Adipocyte (in vitro differentiated cells): ENCODE measurements at regions not wholly inside any gene's neighbourhood (a gene's known extent, or its start where the extent isn't known, plus 50 kb on each side); places are given as distances from the start of the nearest gene placed in this dataset.

ENCODE experiments used
- DNase-seq: peaks from one replicate; pipeline ENCODE4 v3.0.0-alpha.2; 2015; ENCODE audit warnings: low read depth
- H3K27me3 ChIP-seq: replicated peaks from 2 replicates; pipeline ENCODE4 v1.7.0; 2013; ENCODE audit warnings: mild to moderate bottlenecking, low read length, moderate library complexity; ENCODE audit not compliant: control insufficient read depth, insufficient read depth
- H3K36me3 ChIP-seq: 2 replicates; pipeline ENCODE4 v1.7.0; 2013; ENCODE audit warnings: low read length, mild to moderate bottlenecking, moderate library complexity; ENCODE audit not compliant: control insufficient read depth, insufficient read depth, severe bottlenecking
- H3K4me1 ChIP-seq: 2 replicates; pipeline ENCODE4 v1.7.0; 2013; ENCODE audit warnings: mild to moderate bottlenecking, low read length, moderate library complexity; ENCODE audit not compliant: control insufficient read depth, insufficient read depth
- H3K4me3 ChIP-seq: 2 replicates; pipeline ENCODE4 v1.7.0; 2013; ENCODE audit warnings: mild to moderate bottlenecking, low read length, moderate library complexity
- H3K9ac ChIP-seq: 2 replicates; pipeline ENCODE4 v1.7.0; 2013; ENCODE audit warnings: mild to moderate bottlenecking, low read length, moderate library complexity
- H3K9me3 ChIP-seq: 2 replicates; pipeline ENCODE4 v1.7.0; 2013; ENCODE audit warnings: mild to moderate bottlenecking, low read length, moderate library complexity; ENCODE audit not compliant: control insufficient read depth

DNA sequence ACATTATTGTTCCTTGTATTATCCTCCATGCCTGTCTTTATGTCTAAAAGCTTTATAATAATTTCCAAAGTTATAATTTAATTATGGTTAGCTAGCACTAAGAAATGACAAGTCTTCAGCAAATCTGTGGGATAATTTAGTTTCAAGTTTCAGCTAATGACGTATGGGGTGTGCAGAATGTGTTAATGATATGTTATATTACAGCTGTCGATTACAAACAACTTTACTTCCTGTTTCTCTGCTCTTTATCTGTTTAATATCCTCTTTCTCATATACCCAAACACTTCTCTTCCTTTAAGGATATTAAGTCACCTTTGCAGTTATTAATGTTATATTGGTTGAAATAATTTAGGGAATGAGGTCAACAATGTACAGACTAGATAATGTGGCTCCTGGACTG, 161.8 kb downstream of the CASP12 start:
- no peaks in the 10 kb centered on the region for H3K27me3 ChIP-seq
- no peaks in the 10 kb centered on the region for H3K9me3 ChIP-seq
- no peak for DNase-seq
- H3K4me1 ChIP-seq = no peaks in the 10 kb centered on the region
- no peak overlapping the region for H3K9ac ChIP-seq
- no peaks in the 10 kb centered on the region for H3K36me3 ChIP-seq
- H3K4me3 ChIP-seq = no peak overlapping the region

DNA sequence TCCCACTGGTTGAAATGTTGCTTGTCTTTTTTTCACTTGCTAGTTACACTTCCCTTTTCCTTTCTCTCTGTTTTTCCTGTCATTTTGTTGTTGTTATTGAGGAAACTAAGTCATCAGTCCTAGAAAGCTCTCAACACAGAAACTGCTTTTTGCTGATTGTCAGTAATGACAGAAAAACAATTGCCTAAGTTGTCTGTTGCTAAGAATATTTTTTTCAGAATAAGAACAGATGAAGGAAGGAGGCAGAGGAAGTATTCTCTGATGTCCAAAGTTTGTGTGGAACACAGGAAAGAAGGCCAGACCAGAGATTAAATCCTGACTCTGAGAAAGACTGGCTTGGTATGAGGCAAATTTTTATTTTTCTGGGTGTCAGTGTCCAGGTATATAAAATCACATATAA, 163.3 kb downstream of the CASP12 start:
- Histone ChIP-seq H3K9me3 (no peaks in the 10 kb centered on the region), H3K4me3 (no peak overlapping the region), H3K27me3 (no peaks in the 10 kb centered on the region), H3K4me1 (no peaks in the 10 kb centered on the region), H3K9ac (no peak overlapping the region), H3K36me3 (no peaks in the 10 kb centered on the region)
- no peak for DNase-seq

DNA sequence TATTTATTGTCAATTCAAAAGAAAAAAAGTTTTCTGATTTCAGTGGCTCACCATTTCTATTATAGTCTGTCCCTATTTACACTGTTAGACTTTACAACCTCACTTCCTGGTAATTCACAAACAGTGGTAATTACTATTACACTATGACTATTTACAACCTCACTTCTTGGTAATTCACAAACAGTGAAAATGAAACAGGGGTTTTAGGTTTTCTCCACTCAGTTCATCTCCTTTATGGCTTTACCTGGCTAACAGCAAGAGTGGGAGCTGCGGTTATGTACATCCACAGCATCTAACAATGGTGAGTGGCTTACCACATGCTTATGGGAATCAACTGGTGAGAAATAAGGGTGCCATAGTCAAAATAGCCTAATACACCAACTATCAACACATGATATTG, 166.4 kb downstream of the CASP12 start:
- H3K27me3 ChIP-seq = no peaks in the 10 kb centered on the region
- H3K4me1 ChIP-seq = no peaks in the 10 kb centered on the region
- no peak for DNase-seq
- no peaks in the 10 kb centered on the region for H3K36me3 ChIP-seq
- no peak overlapping the region for H3K4me3 ChIP-seq
- H3K9me3 ChIP-seq = no peaks in the 10 kb centered on the region
- H3K9ac ChIP-seq = no peak overlapping the region

DNA sequence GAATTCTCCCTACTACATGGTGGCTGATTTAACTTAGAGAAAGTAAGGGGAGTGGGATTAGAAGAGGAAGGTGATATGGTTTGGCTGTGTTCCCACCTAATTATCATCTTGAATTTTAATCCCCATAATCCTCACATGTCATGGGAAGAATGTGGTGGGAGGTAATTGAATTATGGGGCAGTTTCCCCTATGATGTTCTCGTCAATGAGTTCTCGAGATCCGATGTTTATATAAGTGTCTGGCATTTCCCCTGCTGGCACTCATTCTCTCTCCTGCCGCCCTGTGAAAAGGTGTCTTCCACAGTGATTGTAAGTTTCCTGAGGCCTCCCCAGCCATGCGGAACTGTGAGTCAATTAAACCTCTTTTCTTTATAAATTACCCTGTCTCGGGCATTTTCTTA, 169.3 kb downstream of the CASP12 start:
- Histone ChIP-seq H3K9me3 (no peaks in the 10 kb centered on the region), H3K4me1 (no peaks in the 10 kb centered on the region), H3K27me3 (no peaks in the 10 kb centered on the region), H3K4me3 (no peak overlapping the region), H3K36me3 (no peaks in the 10 kb centered on the region), H3K9ac (no peak overlapping the region)
- DNase-seq = no peak

DNA sequence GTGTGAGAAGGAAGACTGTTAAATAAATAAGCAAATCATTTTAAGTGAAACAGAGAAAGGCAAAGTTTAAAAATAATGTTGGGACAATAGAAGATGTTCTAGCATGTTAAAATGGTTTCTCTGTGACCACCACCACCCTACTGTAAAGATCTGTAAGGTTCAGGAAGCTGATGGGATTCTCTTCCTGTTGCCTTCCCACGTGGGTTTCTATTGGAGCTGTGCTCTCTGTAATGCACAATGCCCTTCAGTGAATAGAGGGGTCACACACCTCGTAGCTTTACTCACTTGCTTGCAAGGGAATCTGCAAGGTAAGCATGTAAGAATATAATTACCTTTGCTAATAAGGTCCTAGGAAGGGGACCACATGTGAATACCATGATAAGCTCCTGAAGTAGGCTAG, 170.5 kb downstream of the CASP12 start:
- Histone ChIP-seq H3K9ac (no peak overlapping the region), H3K4me3 (no peak overlapping the region), H3K9me3 (peaks cover 2% of the 10 kb centered on the region), H3K27me3 (no peaks in the 10 kb centered on the region), H3K36me3 (no peaks in the 10 kb centered on the region), H3K4me1 (no peaks in the 10 kb centered on the region)
- DNase-seq = no peak

DNA sequence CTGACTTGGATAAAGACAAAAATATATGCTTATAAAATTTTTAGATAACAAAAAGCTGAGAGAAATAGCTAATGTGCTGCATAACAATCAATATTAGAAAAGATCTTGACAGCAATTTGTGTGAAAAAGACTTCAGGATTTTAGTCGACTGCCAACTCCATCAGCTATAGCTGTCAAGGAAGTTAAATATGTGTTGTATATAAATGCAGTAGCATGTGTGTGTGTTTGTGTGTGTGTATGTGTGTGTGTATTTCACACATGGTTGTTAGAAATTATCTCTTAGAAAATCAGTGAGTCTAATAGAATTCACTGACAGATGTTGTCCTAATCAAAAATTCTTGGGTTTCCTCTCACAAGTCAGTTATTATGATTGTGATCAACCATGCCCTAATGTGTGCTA, 171.2 kb downstream of the CASP12 start:
- H3K4me3 ChIP-seq = no peak overlapping the region
- no peaks in the 10 kb centered on the region for H3K27me3 ChIP-seq
- H3K9ac ChIP-seq = no peak overlapping the region
- no peaks in the 10 kb centered on the region for H3K36me3 ChIP-seq
- no peaks in the 10 kb centered on the region for H3K4me1 ChIP-seq
- no peak for DNase-seq
- peaks cover 2% of the 10 kb centered on the region for H3K9me3 ChIP-seq

DNA sequence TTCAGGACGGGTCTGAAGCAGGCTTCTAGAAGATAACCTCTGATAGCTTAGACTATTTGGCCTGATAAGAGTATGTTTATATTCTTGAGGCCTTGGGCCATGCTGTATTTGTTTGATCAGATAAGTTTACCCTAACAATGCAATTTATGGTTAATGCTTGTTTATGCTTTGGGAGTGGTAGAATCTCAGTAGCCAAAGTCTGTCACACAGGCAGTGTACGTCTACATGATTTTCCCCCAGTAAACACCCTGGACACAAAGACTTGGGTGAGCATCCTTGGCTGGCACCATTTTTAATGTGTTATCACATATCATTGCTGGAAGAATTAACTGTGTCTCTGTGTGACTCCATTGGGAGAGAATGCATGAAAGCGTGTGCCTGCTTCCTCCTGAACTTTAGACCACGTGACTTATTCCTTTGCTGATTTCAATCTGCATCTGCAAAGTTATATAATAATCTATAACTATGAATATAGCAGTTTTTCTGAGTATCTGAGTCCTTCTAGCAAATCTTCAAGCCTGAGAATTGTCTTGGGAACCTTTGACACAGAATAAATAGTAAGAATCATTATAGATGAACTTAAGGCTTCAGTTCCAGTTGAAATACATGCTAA, 172.4 kb downstream of the CASP12 start:
- Histone ChIP-seq H3K9me3 (peaks cover 2% of the 10 kb centered on the region), H3K4me1 (no peaks in the 10 kb centered on the region), H3K27me3 (no peaks in the 10 kb centered on the region), H3K4me3 (no peak overlapping the region), H3K9ac (no peak overlapping the region), H3K36me3 (no peaks in the 10 kb centered on the region)
- DNase-seq = no peak

DNA sequence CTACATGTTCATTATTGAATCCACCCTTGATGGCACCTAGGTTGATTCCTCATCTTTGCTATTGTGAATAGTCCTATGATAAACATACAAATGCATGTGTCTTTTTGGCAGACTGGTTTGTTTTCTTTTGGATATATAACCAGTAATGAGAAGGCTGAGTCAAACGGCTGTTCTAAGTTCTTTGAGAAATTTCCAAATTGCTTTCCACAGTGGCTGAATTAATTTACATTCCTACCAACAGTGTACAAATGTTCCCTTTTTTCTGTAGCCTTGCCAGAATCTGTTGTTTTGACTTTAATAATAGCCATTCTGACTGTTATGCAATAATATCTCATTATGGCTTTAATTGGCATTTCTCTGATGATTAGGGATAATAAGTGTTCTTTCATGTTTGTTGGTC, 184.9 kb downstream of the CASP12 start:
- Histone ChIP-seq H3K4me3 (no peak overlapping the region), H3K9ac (no peak overlapping the region), H3K36me3 (no peaks in the 10 kb centered on the region), H3K27me3 (no peaks in the 10 kb centered on the region), H3K9me3 (no peaks in the 10 kb centered on the region), H3K4me1 (no peaks in the 10 kb centered on the region)
- peak; percentile 8 for DNase-seq

DNA sequence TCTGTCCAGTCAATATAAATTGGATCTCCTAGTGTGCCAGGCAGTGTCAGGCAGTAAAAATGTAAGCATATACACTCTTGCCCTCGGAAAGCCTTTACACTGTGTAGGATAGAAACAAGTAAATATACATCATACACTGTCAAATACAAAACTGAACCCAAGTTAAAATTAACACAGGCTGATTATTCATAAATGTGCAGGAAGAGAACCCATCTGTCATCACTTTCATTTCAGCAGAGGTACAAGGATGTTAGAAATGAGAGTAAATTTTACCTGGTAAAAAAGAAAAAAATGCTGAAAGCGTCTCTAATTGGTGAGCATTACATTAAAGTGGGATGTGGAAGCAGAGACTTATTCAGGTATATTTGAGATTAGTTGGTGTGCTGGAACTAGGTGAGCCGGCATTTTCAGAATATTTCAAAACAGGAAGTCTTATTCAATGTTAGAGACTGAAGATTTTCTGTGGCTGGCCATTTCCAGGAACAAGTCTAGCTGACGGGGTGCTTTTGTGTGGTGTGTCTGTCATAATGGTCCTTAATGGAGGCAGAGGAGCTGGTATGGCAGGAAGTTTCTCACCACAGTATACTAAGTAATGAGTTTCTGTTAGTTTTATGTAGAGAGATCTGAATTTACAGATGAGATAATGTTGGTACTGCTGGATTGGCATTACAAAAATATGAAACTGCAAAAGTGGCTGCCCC, 192.6 kb downstream of the CASP12 start:
- Histone ChIP-seq H3K9me3 (no peaks in the 10 kb centered on the region), H3K4me3 (no peak overlapping the region), H3K36me3 (no peaks in the 10 kb centered on the region), H3K27me3 (no peaks in the 10 kb centered on the region), H3K4me1 (peaks cover 6% of the 10 kb centered on the region), H3K9ac (no peak overlapping the region)
- no peak for DNase-seq

DNA sequence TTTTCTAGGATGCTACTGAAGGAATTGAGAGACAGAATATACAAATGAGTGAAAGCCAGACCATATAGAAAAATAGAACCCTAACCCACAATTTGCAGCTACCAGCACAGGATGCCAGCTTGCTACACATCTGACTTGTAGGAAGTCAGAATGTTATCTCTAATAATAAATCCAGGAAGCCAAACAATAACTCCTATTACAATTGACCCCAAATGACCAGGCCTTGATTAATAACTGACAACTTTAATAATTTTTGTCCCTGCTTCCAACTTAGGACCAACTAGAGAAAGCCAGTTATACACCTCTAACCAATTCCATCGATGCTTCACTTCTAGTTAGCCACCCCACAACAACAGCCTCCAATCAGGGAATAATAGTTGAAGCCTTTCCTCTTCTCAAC, 193.4 kb downstream of the CASP12 start:
- no peaks in the 10 kb centered on the region for H3K9me3 ChIP-seq
- H3K9ac ChIP-seq = no peak overlapping the region
- H3K27me3 ChIP-seq = no peaks in the 10 kb centered on the region
- H3K4me3 ChIP-seq = no peak overlapping the region
- peaks cover 13% of the 10 kb centered on the region for H3K4me1 ChIP-seq
- no peaks in the 10 kb centered on the region for H3K36me3 ChIP-seq
- DNase-seq = no peak

DNA sequence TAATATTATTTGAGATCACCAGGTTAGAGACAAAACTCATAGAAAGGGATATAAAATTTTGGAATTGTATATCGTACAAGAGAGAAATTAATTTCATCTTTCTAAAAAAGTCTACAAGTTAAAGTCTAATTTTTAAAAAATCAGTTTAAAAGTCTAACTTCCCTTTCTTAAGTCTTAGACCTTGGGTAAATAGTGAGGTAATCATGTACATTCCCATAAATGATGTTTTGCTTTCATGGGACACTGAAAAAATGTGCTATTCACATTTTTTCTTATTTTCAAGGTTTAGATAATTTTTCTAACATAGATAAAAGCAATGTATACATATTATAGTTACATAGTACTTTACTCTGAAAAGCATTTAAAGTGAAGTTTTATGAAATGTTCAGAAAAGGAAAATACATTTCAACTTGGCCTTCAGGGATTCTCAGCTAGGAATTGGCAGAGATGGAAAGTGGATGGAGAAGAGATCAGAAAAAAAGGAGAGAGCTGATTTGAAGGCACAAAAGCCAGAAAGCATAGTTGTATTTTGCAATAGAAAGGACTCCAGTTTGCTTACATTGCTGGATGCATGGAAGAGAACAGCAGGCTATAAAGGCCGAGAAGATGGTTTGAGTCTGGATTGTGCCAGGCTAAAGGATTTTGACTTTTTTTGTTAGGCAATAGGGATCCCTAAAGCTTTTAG, 194.0 kb downstream of the CASP12 start:
- H3K4me3 ChIP-seq = no peak overlapping the region
- H3K9me3 ChIP-seq = no peaks in the 10 kb centered on the region
- H3K36me3 ChIP-seq = no peaks in the 10 kb centered on the region
- H3K4me1 ChIP-seq = peaks cover 13% of the 10 kb centered on the region
- H3K9ac ChIP-seq = no peak overlapping the region
- peak; percentile 50 for DNase-seq
- no peaks in the 10 kb centered on the region for H3K27me3 ChIP-seq
